Thyroid gland (tissue), 4 donors: ENCODE measurements at regions not wholly inside any gene's neighbourhood (a gene's known extent, or its start where the extent isn't known, plus 50 kb on each side); places are given as distances from the start of the nearest gene placed in this dataset.

Experiments used
- CTCF ChIP-seq, 6 experiments: fragments of 200-600 bp in 3 of 6; fragments of 450-650 bp in 3 of 6; sonication (generic) in 3 of 6; IDR thresholded peaks; one replicate each; pipeline ENCODE4 v1.5.1; 2016 to 2019; ENCODE audit warnings: antibody characterized with exemption in 6 of 6, mild to moderate bottlenecking in 2 of 6, inconsistent platforms in 1 of 6, moderate library complexity in 1 of 6
- POLR2A ChIP-seq, 2 donors: fragments of 450-650 bp; IDR thresholded peaks; one replicate each; pipeline ENCODE4 v1.6.1; 2017; ENCODE audit warnings: antibody characterized with exemption in 2 of 2, mild to moderate bottlenecking in 2 of 2, moderate library complexity in 1 of 2

GRCh38 chr4:30865691-30866090, 145.5 kb downstream of the PCDH7 start:
- TF ChIP-seq CTCF (IDR thresholded peaks at IDR 0.05) (no peak), POLR2A (IDR thresholded peaks at IDR 0.05) (no peak)
